Right ventricle myocardium inferior (tissue), 1 donor: ENCODE measurements at regions not wholly inside any gene's neighbourhood (a gene's known extent, or its start where the extent isn't known, plus 50 kb on each side); places are given as distances from the start of the nearest gene placed in this dataset.
"Not testable (repeated sequence)": the region's sequence is repeated elsewhere in the genome, so short reads cannot be mapped to it uniquely, and the experiment has no call there.

Experiments used
- ATAC-seq: fragments of 200-7000 bp; cut with Tn5 transposase; one replicate; pipeline ENCODE4 v1.9.1; 2020; ENCODE audit warnings: mild to moderate bottlenecking, moderate library complexity
- DNase-seq: peaks from one replicate; pipeline ENCODE4 v3.0.0; 2021; ENCODE audit errors: missing footprints
- intact Hi-C: fragments of 100-400 bp; cut with DNase I; formaldehyde crosslinking; loops from one replicate; pipeline ENCODE4 v1.11.0; 2022
- donor health status: DM: no; HTN: yes; CAD: no; lungs with severe emphysema.

DNA sequence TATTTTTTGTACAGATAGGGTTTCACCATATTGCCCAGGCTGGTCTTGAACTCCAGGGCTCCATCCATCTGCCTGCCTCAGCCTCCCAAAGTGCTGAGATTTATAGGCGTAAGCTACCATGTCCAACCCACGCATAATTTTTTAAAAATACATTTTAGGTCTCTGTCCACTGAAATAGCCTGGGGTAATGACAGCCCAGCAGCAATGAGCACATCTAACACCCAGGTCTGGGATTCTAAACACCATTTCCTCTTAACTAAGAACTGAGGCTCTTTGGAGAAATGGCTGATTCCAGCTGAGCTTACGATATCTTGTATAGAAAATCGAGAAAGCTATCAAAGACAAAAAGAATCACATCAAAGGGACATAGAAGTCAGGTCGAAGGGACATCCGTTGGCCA is 245.3 kb downstream of the PARN start:
- intact Hi-C loops, result no loop called here
- DNase-seq (no peak), ATAC-seq (no peak)

DNA sequence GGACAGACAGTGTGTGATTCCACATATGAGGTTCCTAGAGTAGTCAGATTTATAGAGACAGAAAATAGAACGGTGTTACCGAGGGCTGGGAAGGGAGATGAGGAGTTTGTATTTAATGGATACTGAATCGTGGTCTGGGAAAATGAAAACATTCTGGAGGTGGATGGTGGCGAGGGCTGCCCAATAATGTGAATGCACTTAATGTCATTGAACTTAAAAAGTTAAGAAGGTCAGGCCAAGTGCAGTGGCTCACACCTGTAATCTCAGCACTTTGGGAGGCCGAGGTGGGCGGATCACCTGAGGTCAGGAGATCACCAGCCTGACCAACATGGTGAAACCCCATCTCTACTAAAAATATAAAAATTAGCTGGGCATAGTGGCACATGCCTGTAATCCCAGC is 246.2 kb downstream of the PARN start:
- ATAC-seq, intact Hi-C loops: not testable (repeated sequence)

DNA sequence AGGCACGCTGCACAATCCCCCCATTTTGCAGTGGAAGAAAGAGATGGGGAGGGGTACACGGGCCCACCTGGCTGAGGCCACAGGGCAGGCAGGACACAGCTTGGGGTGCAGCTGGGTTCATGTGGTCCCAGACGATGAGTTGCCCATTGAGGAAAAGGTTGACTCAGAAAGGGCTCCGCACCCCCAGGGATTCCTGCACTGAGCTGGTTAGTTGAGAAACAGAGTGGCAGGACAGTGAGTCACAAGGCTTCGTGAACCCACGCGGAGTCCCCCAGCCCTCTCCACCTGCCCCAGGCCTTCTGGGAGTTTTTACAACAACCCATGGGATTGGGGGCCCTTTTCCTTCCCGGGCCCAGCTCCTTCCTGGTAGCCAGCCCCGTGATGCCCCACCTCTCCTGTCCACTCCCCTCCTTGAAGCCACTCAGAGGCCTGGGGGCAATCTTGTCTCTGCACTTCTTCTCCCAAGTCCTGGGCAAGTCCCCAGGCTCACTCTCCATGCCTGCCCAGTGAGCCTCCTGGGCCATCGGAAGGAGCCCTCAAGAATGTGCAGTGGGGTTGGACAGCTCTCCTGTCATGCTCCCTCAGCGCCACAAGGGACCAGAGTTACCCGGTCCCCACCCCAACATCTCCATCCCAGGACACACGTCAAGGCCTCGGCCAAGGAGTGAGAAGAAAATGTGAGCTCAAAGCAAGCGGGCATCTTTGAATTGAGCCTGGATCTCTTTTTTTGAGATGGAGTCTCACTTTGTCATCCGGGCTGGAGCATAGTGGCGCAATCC is 251.2 kb downstream of the PARN start:
- DNase-seq (no peak), ATAC-seq (no peak)
- intact Hi-C loops, result no loop called here

More for the DNA sequence above, 246.2 kb downstream of the PARN start:
- not testable (repeated sequence) for DNase-seq

DNA sequence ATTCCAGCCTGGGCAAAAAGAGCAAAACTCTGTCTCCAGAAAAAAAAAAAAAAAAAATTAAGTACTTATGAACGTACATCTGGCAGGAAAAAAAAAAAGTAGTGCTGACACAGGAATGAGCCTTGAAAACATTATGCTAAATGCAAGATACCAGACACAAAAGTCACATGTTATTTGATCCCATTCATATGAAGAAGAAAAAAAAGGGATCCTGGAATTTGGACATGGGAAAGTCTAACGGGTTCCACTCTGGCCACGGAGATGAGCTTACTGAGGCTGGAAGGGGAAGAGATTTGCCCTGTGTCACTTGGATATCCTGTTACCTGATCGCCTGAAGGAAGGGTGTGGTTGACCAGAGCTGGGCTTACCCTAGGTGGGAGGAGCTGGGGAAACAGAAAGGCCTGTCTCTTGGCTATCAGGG is 251.9 kb downstream of the PARN start:
- ATAC-seq (no peak), DNase-seq (no peak)
- intact Hi-C loops, result no loop called here

DNA sequence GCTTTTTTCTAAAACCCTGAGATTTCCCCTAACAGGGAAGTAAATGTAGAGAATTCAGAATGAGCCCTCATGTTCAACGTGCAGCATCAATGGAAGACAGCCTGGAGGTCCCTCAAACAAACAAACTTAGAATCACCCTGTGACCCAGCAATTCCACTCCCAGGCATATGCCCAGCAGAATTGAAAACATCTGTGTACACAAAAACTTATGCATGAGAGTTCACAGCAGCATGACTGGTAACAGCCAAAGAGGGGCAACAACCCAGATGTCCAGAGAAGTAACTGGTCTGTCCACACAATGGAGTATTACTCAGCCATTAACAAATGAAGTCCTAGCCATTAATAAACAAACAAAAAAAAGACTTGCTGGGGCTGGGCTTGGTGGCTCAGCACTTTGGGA is 252.7 kb downstream of the PARN start:
- ATAC-seq (no peak), DNase-seq (no peak)
- intact Hi-C loops, result no loop called here

DNA sequence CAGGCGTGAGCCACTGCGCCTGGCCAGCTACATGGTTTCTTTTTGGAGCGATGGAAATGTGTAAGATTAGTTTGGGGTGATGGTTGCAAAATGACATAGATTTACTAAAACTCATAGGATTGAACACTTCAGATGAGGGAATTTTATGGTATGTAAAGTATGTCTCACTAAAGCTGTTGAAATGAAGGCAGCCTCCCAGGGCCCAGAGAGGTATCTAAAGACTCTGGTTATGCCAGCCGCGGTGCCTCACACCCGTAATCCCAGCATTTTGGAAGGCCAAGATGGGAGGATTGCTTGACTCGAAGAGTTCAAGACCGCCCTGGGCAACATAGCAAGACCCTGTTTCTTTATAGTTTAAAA is 254.9 kb downstream of the PARN start:
- ATAC-seq, result no peak
- DNase-seq, result no peak
- intact Hi-C loops, result no loop called here

DNA sequence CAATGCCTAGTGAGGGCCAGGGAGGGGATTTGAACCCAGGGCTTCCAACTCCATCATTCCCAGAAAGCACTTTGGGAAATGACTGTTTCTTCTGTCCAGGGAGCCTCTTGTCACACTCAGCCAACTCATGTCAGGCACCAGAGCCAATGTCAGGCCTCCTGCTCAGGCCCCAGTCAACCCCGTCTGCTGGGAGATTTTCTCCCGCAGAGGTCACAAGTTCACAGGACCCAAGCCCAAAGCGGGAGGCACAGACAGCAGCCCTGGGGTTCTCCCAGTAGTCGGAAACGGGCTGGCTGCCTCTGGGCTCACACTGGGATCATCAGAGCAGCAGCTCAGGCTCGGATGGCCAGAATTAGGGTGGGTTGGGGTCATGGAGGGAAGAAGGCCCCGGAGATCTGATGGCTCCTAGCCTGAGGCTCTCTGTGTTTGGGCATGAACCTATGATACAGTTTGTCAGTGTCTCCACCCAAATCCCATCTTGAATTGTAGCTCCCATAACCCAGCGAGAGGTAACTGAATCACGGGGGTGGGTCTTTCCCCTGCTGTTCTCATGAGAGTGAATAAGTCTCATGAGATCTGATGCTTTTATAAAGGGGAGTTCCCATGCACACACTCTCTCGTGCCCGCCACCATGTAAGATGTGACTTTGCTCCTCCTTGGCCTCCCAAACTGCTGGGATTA is 255.5 kb downstream of the PARN start:
- intact Hi-C loops, result no loop called here
- ATAC-seq (no peak), DNase-seq (no peak)

DNA sequence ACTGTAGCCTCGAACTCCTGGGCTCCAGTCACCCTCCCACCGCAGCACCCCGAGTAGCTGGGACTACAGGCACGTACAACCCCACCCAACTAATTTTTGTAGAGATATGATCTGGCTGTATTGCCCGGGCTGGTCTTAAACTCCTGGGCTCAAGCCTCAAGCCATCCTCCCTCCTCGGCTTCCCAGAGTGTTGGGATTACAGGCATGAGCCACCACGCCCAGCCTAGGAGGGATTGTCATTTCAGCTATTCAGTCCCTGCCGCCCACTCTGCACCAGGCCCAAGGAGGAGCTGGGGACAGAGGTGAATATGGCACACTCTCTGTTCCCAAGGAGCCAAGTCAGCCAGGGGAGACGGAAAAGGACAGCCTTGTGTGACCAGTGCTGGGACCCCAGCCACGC is 256.2 kb downstream of the PARN start:
- ATAC-seq (no peak), DNase-seq (no peak)
- intact Hi-C loops, result no loop called here

DNA sequence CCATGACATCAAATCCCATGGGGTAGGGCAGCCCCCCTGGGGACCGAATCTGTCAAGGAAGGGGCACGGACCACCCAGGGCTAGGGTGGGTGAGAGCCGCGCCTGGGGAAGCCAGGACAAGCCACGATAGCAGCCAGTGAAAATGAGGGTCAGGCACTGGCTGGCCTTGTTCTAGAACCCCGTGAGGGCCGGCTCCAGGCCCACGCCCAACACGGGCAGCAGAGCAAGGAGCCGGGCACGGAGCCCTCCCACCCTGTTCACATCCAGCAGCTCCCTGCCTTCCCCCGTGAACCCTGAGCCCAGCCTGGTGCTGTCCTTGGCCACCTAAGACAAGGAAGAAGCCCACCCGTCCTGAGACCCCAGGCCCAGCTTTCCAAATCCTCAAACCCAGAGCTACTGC is 256.7 kb downstream of the PARN start:
- intact Hi-C loops, result no loop called here
- ATAC-seq, result no peak
- no peak for DNase-seq

DNA sequence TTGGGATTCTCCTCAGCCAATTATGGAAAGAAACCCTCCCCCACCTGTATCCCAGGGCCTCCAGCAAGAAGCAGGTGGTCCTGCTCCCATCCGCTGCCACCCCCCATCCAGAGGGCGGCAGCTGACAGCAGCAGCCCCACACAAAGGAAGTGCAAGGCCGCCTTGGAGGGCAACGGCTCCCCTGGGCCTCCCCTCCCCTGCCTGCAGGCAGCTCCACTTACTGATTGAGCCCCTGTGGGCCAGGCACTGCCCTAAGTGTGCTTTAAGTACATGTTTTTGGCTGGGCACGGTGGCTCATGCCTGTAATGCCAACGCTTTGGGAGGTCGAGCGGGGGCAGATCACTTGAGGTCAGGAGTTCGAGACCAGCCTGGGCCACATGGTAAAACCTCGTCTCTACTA is 257.6 kb downstream of the PARN start:
- no peak for ATAC-seq
- intact Hi-C loops, result no loop called here
- DNase-seq, result no peak

DNA sequence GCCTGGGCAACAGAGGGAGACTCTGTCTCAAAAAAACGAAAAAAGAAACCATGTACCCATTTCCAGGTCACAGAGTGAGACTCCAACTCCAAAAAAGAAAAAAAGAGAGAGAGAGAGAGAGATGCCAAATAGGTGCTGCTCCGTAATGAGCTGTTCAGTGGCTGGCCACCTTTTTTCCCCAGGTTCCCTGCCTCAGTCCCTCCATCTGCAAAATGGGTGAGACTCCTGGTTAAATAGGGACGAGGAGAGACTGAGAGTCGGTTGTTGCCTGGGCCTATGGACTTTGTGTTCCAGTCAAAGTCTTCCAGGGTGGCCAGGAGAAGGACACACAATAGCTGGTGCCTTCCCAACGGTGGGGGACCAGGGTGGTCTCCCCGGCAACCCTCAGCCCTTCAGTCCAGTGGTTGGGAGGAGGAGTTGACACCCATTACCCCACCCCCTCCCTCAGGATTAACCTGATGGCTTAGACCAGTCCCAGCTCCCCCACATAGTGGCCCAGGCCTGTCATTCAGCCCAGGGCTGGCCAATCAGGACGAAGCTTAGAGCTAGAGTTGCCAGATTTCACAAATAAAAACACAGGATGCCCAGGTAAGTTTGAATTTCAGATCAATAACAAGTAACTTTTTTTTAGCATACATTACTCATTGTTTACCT is 258.2 kb downstream of the PARN start:
- DNase-seq (no peak), ATAC-seq (no peak)
- intact Hi-C loops, result no loop called here

DNA sequence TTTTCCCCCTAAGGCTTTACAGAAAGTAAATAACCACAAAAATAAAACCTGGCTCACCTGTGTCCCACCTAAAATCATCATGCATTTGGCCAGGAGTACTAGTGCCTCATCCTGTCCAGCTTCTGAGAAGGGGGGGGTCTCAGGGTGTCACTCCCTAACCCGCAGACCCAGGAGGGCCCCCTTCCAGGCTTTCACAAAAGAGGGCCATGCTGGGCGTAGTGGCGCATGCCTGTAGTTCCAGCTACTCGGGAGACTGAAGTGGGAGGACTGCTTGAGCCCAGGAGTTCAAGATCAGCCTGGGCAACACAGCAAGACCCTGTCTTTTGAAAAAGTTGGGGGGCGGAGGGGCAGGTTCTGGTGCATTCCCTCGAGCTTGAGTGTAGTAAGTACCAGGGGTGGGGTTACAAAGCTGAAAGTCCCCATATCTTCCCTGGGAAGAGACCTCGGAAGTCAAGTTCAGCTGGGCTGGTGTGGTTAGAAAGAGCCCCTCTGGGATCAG is 259.3 kb downstream of the PARN start:
- ATAC-seq (no peak), DNase-seq (no peak)
- intact Hi-C loops, result no loop called here

DNA sequence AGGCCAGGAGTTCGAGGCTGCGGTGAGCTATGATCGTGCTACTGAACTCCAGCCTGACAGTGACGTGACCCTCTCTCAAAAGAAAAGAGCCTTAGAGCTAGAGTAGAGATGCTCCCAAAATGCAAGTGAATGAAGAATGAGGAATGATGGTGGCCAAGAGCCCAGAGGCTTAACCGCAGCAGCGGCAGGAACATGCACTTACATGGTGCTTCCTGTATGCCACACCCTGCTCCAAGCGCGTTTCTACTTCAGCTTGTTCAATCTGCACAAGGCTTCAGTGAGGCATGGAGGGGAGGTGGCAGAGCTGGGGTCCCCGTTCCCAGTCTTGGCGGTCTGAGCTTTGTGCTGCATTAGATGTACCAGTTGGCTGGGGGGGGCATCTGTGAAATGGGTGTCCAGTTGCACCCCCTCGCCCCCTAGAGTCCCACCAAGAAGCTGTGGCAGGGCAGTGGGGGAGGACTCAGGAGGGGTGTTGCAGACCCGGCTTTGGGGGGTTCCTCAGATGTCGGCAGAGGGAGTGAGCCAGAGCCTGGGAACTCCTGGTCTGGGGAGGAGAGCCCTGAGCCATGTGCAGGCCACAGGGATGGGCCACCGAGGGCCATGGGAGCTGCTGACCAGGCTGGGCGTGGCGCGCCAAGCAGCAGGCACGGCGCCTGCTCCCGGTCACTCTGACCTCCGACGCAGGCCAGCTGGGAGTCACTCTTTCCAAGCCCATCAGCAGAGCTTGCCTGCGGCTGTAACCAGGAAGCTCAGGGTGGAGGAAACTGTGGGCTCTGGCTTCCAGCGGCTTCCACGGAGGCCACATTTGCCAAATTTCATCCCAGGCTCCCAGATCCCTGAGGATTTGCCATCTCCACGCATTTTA is 260.1 kb downstream of the PARN start:
- ATAC-seq (peak; percentile 88), DNase-seq (peak; percentile 81)
- intact Hi-C loops, result no loop called here

DNA sequence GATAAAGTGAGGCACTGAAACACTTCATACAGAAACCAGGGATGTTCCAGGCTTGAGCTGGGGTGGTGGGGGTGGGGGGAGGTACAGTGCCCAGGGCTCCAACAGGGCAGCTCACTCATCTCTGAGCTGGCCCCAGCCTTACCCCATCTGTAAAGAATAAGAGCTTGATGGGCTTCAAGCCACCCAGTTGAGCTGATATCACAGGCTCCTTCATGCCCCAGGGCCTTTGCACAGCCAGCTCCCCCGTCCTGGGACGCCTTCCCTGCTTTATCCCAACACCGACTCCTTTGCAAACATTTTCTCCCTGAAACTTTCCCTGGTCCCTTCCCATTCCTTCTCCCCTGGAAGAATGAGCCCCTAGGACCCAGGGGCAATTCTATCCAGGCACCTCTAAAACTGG is 261.7 kb downstream of the PARN start:
- no peak for ATAC-seq
- intact Hi-C loops, result no loop called here
- DNase-seq, result no peak

DNA sequence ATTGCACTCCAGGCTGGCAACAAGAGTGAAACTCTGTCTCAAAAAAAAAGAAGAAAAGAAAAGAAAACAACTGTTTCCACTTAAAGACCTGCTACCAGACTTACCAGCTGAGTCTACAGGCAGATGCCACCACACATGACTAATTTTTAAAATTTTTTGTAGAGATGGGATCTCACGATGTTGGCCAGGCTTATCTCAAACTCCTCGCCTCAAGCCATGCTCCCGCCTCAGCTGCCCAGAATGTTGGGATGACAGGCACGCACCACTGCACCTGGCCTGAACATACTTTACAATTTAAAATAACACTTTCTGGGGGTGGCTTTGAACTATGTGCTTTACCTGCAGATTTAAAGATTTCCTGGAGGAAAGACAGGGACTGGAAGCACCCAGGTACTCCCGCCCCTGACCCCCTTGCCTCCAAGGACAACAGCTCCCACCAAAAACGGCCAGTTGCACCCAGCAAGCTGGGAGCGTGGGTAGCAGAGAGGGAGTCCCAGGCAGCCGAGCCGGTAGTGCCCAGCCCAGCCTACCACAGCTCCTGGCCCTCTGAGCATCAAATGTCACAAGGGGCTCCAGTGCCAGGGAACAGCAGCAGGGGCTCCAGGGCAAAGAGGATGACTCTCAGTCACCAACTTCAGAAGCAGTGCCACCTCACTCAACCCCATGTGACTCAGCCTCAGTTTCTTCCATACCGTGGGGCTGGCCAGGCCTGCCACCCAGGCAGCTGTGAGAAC is 262.9 kb downstream of the PARN start:
- ATAC-seq, result no peak
- intact Hi-C loops, result no loop called here
- no peak for DNase-seq

DNA sequence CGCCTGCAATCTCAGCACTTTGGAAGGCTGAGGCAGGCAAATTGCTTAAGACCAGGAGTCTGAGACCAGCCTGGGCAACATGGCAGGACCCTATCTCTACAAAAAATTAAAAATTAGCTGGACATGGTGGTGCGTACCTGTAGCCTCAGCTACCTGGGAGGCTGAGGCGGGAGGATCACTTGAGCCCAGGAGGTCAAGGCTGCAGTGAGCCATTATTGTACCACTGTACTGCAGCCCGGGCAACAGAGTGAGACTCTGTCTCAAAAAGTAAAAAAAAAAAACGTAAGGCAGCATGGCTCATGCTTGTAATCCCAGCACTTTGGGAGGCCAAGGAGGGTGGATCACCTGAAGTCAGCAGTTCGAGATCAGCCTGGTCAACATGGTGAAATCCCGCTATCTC is 263.6 kb downstream of the PARN start:
- intact Hi-C loops, result no loop called here
- no peak for ATAC-seq
- DNase-seq, result no peak

DNA sequence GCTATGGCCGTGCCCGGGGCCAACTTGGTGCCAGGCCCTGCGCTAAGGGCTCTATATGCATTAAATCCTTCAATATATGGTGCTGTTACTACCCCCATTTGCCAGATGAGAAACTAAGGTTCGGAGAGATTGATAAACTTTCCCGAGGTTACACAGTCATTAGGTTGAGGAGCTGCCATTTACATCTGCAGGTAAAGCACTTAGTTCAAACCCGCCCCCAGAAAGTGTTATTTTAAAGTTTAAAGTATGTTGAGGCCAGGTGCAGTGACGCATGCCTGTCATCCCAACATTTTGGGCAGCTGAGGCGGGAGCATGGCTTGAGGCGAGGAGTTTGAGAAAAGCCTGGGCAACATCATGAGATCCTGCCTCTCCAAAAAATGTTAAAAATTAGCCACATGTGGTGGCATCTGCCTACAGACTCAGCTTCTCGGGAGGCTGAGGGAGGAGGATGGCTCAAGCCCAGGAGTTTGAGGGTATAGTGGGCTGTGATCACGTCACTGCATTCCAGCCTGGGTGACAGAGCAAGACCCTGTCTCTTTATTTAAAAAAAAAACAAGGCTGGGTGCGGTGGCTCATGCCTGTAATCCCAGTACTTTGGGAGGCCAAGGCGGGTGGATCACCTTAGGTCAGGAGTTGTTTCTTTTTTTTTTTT is 264.7 kb downstream of the PARN start:
- intact Hi-C loops, result no loop called here
- DNase-seq (no peak), ATAC-seq (no peak)
